ENCODE measurements at regions not wholly inside any gene's neighbourhood (a gene's known extent, or its start where the extent isn't known, plus 50 kb on each side); places are given as distances from the start of the nearest gene placed in this dataset.

DNA sequence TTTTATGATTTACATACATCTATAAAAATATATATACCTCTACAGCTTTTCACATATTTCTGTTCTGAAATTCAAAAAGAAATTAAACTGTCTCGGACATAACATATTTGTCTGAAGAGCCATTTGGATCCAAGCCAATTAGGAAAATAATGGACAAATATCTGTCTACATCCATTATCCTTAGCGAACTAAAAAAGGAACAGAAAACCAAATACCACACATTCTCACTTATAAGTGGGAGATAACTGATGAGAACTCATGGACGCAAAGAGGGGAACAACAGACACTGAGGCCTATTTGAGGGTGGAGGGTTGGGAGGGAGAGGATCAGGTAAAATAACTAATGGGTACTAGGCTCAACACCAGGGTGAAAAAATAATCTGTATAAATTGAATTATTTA, 829.4 kb upstream of the ALCAM start:
- TF ChIP-seq CTCF (IDR thresholded peaks at IDR 0.05; ENCODE audit: control extremely low read depth in 1 of 3, insufficient read depth in 1 of 3, low read depth in 1 of 3, low read length in 3 of 3) = no peak
- TF ChIP-seq SP1 (IDR thresholded peaks at IDR 0.05; ENCODE audit: low read depth, low read length) = no peak
- TF ChIP-seq CBX5 (IDR thresholded peaks at IDR 0.05; ENCODE audit: low read depth, low read length) = no peak
